NCI-H526 treated with DMSO at 0.1 percent for 48 hours (cell line): ENCODE measurements at regions not wholly inside any gene's neighbourhood (a gene's known extent, or its start where the extent isn't known, plus 50 kb on each side); places are given as distances from the start of the nearest gene placed in this dataset.

ENCODE experiments used
- DNase-seq: peaks from one replicate; lab custom pipeline; 2025; lab: John Stamatoyannopoulos, UW

DNA sequence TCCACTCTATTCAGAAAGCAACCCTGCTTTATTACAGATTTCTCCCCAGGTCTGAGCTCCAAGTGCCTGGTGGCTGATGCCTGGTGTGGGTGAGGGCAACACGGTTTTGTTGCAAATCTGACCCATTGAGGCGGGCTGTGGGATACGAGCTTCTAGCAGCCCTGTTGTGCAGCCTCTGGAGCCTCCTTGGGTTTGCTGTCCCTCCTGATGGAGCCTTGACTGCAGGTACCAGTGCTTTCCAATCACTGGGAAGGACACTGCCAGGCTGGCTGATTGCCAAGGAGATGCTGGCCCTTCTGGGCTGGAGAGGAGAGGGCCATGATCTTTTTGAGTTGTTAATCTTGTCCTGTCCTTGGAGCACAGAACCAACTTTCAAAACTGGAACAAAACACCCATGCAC lies 151.0 kb upstream of the RGMA start:
- DNase-seq: no peak

DNA sequence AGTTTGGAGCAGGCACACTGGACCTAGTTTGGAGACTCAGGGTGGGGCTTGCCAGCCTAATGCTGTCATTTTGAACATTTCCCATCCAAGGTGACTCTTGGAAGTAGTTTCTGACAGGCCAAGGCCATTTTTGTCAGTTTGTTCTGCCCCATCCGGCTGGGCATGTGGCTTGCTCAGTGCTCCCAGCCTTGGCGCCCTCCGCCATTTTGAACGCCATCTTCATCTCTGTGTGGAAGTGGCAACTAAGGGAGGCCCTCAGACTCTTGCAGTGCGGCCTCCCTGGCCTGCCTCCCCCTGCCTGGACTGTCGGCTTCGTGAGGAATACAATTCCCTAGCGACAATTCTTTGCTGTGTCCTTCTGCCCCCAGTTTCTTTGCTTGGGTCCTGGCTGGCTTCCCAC lies 150.6 kb upstream of the RGMA start:
- no peak for DNase-seq

DNA sequence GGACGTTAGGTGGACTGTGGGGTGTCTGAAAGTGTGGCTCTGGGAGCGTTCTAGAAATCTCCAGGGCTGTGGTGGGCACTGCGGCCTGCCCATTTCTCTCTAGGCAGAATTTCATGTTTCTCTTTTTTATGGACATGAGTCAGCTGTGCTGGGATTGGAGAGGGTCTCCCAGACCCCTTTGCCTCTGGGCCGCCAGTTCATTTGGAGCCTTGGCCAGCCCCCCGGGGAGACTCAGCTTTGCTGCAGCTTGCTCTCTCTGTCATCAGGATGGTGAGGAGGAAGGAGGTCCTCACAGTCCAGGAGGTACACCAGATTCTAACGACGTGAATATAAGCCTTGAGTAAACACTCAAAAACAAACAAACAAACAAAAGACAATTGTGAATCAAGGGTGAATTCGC lies 149.6 kb upstream of the RGMA start:
- DNase-seq: no peak

DNA sequence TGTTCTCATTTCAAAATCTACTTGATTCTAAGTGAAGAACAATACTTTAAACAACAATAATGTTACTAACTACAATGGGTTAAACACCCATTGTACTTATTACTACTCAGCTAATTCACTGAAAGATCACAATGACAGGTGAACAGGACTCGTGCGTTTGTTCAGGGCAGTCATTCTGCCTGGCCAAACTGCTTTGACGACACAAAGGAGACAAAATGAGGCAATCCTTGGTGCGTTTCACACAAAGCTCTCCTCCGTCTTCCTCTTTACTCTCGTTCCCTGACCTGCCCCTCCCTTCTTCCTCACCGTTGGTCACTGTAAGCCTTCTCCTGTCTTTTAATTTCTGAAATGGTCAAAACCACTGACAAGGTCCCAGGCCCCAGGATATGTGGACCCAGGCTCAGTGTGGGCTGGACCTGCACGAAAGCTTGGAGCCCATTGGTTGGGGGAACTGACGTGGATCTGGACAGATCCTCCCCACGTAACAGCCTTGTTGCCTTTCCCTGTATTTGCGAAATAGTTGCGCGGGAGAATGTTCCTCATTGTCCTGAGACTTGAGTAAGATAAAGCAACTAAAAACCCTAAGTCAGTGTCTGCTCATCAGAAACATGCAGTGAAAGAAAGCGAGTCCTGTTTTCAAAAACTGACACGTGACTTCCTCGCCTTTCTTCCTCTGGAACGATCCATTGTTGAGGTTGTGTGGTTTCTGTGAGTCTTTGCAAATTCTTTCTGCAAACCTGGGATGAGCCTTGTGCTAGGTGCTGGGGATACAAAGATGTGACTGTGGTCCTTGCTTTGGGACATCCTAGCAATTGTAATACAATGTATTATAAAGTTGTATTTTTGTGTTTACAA lies 147.1 kb upstream of the RGMA start:
- no peak for DNase-seq

DNA sequence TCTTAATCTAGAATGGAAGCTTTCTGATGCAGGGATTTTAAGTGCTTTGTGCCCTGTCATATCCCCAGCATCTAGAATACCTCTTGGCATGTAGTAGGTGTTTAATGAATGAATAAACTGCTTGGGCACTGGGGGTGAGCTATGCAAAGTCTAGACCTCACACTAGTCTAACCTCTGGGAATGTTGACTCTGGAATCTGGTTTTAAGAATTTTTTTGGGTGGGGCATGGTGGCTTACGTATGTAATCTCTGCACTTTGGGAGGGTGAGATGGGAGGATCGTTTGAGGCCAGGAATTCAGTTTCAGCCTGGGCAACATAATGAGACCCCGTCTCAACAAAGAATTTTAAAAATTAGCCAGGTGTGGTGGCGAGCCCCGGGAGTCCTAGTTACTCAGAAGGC lies 146.3 kb upstream of the RGMA start:
- DNase-seq: no peak

DNA sequence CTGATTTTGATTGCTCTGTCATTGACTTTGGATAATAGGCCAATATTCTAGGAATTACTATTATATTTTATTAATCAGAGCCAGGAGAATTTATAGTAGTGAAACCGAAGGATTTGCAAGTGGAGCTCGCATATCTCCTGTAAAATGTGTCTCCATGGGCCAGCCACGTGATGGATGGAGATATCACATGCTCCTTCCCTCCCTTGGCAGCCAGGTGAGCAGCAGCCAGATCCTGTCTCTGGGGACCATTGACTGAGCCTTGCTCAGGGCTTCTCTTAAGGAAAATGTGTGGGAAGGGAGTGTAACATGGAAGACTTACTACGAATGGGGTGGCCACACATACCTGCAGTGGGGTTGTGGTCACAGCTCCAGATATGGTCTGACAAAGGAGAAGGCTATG lies 144.7 kb upstream of the RGMA start:
- DNase-seq: no peak

DNA sequence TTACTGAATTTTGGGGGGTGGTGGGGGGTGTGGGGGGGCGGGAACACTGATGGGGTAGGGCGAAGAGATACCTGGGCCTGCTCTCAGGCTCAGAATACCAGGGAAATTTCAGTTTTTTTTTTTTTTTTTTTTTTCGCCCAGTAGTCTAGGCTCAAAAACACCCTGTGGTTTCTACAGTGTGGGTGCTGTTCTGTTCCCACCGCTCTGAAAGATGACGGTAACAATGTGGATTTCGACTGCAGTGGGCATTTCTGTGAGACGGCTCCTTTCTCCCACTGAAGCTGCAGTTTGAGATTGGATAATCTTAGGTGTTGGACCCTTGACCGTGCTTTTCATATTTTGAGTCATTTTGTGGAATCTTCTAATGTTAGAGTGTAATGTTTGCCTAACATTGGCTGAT lies 143.8 kb upstream of the RGMA start:
- DNase-seq: no peak

DNA sequence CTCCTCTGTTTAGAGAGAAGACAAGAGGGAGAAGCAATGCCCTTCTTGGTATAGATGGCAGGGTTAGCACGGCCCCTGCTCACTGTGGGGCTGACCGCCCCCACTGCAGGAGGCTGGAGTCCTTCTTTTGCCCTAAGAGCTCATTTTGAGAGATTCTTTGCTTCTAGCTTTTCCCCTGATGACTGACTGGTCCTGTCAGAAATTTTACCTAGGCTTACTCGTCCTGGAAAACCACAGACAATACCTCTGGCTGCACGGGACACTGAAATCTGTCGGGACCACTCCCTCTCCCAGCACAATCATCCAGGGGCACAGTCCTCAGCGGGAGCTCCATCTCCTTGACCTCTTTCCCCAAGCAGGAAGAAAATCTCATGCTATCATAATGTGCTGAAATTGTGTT lies 143.0 kb upstream of the RGMA start:
- DNase-seq: no peak

DNA sequence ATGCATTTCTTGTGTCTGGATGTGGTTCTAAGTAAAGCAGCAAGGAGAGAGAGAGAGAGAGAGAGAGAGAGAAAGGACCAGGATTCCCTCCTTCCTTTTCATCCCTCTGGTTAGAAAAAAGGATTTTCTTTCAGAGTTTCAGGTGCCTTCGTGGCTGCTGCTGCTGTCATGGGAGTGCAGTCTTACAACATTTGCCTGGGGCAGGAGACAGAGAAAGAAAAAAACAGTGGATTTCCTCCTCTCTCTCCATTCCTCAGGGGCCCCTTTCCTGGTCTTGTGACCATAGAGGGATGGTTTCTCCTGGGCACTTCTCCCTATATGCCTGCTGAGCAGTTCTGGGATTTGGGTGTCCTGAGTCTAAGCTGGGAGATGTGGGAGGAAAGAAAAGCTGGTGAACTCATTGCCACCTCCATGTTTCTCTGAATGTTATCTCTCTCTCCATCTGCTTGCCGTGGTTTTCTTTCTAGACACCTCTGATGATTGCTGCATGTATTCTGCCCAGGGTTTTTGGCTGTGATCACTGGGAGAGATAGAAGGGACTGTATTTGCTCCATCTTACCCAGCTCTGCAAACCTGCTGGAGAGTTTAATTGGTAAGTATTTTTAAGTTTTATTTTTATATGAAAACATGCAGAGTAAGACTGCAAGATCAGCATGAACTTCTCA lies 142.4 kb upstream of the RGMA start:
- no peak for DNase-seq

DNA sequence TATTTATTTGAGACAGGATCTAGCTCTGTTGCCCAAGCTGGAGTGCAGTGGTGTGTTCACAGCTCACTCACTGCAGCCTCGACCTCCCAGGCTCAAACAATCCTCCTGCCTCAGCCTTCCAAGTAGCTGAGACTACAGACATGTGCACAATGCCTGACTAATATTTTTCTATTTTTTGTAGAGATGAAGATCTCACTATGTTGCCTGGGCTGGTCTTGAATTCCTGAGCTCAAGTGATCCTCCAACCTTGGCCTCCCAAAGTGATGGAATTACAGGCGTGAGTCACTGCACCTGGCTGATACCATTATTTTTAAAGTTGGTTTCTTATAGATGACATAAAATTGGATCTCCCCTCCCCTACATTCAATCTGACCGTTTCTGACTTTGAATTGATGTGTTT lies 139.5 kb upstream of the RGMA start:
- no peak for DNase-seq

DNA sequence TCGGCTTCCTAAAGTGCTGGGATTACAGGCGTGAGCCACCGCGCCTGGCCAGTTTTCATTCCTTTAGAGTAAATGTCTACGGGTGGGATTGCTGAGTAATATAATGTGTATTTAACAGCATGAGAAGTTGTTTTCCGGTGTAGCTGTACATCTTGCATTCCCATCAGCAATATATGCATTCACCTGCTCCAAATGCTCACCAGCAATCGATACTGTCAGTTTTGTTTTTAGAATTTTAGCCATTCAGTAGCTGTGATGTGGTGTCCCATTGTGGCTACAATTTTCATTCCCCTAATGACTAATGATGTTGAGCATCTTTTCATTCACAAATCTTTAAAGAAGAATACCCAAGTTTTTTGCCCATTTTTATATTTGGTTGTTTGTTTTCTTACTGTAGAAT lies 134.8 kb upstream of the RGMA start:
- DNase-seq: no peak

DNA sequence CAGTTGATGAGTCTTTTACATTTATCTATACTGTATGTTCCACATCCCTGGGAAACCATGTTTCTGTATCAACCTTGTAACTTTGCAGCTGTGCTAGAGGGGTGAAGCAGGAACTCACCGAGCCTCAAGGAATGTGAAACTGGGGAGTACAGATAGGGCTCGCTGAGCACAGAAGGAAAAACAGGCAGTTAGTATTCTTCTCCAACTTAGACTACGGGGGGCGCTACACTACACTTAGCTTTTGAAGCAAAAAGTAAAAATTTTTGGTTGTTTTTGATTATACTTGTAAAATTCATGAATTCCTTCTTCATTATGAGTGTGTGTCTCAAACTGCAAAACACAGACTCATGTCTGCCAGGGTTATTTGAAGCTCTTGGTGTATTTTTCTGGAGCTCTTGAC lies 132.7 kb upstream of the RGMA start:
- no peak for DNase-seq

DNA sequence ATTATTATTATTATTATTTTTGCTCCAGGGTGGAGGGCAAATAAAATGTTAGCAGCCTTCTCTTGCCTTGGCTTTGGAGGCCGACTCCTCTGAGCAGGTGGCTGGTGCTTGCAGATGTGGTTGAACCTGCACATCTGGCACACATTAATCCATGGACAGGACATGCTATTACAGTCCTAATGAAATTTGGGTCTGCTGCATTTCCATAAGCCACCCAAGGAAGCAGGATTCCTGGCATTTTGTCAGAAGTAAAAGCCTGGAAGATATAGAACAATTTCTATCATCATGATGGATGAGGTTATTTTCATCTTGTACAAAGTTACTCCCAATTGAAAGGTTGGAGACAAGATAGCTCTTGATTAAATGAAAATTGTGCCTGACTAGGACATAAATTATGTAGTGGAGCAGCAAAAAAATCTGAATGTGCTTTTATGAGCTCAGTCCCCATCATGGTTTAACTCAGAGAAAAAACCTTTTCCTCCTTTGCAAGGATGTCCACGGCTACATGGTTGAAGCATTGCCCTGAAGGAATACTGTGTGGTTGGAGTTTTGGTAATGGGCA lies 130.9 kb upstream of the RGMA start:
- no peak for DNase-seq

DNA sequence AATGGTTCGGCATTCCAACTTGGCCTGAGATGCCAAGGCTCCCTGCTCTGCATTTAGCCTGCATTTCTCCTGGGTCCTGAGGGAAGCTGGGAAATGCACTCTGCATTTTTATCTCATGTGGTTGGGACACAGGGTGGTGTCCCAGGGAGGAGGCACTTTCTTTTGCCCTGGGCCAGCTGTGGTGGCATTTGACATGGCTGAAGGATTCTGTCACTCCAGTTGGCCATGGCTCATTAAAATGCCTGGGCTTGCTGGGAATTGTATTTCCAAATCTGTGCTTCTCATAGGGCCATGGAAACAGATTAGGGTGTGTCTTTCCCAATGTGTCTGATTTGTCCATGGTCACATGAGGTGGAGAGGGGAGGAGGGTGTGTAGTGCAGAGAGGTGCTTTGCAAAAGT lies 128.3 kb upstream of the RGMA start:
- DNase-seq: no peak

DNA sequence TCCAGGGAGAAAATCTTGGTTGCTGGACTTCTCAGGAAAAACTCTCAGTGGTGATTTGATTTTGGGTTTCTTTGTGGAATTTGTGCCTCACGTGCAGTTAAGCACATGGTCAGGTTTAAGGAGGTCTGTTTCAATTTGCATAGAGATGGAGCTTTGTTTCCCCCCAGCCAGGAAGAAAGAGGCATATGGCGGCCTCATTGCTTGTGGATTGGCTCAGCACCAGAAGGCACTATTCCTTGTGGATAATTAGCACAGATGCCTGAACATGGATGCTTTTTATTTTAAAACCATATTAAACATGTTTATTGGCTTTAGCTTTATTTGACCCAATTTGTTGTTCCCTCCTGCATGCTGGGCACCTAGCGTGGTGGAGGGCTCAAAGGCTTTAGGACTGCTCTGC lies 125.1 kb upstream of the RGMA start:
- no peak for DNase-seq

DNA sequence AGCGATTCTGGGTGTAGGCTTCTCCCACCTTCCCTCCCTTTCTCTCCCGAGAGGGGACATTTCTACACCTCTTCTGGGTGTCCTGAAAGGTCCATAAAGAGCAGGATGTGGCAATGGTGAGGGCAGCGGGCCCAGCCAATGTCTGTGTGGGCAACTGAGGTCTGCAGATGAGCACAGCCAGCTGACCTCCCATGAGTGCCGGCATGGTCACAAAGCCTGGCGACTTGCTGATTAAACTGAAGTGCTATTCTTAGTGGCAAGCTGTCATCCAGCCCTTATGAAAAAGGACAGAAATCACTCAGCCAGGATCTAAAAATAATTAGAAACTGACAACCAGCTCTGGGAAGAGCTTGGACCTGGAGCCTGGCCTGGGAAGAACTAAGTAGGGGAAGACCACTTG lies 124.3 kb upstream of the RGMA start:
- DNase-seq: no peak

DNA sequence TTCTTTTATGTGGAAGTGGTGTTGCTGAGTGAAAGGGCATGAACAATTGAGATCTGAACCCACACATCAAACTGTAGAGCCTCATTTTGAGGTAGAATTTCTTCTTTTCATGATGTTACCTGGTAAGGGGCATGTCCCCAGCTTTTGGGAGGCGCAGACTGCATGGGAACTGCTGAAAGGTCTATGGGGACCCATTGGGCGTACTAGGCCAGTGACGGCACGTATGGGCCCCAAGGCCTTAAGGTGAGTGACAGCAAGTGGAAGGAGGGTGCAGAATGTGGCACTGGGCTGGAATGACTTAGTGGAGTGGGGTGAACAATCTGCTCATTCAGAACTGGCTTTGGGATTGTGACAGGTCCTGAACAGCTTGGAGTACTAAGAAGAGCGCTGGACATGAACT lies 123.6 kb upstream of the RGMA start:
- DNase-seq: no peak

DNA sequence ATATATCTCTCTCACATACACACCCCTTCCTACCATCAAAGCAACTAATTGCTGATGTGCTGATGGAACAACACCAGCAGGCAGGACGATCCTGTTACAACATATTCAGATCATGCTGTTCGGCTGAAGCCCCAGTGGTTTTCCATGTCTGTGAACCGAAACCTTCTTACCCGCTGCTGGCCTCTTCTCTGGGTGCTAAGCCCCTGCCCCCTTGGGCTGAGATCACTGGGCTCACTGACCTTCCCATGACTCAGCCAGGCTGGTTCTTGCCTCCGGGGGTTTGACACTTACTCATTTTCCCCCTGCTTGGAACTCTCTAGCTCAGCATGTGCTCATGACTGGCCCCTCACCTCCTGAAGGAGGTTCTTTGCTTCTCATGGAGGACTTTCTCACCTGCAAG lies 122.0 kb upstream of the RGMA start:
- no peak for DNase-seq

DNA sequence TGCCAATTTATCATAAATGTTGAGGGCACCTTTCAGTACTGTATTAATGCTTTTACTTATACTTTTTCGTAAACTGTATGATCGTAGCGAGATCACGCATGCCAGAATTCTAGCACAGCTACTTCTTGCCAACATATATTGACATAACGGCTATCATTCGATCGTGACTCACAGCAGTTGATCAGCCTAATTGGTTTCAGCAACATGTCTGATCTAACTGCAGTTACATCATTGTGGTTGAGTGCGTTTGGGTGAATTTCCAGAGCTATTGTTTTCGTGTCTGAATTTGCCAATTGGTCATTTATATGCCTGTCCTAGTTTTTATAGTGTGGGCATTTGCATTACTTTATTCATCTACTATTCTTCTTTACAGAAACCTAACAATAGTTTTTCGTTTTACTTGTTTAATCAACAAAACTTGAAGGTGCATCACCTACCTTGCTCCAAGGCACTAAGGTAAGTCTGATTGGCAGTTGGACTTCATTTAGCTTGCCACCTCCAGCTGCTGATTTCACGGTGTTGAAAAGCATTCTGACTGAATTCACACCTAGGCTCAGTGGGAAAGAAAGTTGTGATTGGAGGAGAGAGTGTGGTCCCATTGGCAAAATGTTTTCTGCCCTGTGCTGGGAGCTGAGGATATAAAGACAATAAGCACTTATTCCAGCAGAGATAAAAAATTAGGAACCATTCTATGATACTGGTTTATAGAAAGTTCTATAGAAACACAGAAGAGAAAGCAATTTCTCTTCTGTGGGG lies 120.9 kb upstream of the RGMA start:
- no peak for DNase-seq

DNA sequence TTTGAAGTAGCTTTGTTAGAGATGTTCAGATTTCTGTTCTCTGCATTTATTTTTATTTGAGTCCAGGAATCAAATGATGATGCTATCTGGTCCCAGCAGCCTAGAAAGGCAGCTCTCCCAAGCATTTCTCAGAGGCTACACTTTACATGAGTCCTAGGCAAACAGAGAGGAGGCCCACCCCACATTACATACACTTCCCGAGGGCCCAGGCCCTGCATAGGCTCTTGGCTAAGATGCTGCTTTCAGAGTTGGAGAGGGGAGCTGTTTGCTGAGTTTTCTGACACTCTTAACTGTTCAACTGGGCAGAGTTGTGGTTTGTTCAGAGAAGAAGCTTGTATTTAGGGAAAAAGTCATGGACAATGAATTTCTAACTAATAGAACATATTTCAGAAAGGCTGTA lies 117.9 kb upstream of the RGMA start:
- no peak for DNase-seq

DNA sequence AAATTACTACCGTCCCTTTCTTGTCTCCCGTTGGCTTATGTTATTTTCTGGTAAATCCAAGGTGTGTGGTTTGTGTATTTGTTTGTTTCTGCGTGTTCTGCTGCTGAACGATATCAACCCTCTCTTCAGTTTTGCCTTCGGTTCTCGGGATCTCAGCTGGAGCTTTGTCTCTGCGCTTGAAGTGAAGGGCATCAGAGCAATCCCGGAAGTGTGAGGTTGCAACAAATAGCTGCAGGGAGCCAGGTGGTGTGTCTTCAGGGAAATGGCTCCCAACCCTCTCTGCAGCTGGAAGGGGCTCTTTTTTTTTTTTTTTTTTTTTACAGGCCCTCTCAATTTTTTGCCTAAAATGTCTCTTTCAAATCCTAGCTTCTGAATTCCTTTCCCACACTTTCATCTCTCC lies 116.4 kb upstream of the RGMA start:
- DNase-seq: no peak

DNA sequence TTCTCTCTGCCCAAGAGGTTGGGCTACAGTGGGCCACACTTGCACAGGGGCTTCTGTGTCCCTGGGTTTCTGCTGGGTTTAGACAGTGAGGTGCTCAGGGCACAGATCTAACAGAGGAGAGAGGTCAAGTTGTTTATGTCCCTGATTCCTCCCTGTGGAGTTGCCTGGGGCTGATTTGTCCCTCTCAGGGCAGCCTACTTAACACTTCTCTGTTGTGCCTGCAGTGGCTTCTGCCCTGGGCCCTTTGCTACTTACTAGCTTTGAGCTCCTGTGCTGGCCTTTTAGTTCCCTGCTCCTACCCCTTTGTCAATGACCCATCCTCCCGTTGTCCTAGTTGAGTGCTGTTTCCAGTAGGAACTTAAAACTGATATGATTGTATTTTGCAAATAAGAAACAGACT lies 114.0 kb upstream of the RGMA start:
- DNase-seq: no peak

DNA sequence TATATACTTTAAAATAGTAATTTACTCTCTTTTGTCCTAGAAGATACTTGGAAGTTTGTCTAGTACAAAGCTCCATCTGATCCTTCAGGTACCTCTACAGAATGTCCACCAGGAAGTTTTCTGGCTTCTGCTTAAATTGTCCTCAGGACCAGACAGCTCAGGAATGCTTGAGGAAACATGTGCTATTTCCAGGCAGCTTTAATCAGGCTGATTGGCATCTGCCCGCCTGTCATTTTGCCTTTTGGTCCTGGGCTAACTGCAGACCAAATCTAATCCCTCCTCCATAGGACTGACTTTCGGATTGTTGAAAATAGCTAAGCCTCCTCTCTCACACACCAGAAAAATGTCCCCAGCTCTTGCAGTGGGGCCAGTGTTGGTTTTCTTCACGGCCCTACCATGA lies 113.4 kb upstream of the RGMA start:
- DNase-seq: no peak
